SIG-M5 treated with dmso at 0.1 percent for 504 hours (cell line): ENCODE measurements at regions not wholly inside any gene's neighbourhood (a gene's known extent, or its start where the extent isn't known, plus 50 kb on each side); places are given as distances from the start of the nearest gene placed in this dataset.
A peak's percentile ranks its signal among the peaks of the same experiment; 100 is the strongest.
"Not testable (repeated sequence)": the region's sequence is repeated elsewhere in the genome, so short reads cannot be mapped to it uniquely, and the experiment has no call there.

Experiments used
- DNase-seq: peaks from one replicate; lab custom pipeline; 2025; ENCODE audit not compliant: unreplicated experiment; lab: John Stamatoyannopoulos, UW

DNA sequence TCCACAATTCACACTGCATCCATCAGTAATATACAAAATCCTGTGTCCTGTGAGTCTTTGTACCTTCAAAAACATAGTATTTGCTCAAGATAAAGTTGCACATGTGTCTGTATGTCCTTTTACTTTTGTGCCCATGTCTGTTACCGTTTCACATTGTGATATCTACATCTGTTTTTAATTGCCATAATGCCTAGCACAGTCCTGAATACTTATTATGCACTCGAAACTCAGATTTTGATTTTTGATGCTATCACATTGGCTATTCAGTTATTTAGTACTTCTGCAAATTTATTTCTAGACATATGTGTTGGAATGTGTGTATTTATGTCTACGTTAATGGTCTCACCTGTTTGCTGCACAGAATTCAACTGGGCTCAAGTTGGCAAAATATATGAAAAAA lies 452.8 kb upstream of the ZEB2 start:
- no peak for DNase-seq

DNA sequence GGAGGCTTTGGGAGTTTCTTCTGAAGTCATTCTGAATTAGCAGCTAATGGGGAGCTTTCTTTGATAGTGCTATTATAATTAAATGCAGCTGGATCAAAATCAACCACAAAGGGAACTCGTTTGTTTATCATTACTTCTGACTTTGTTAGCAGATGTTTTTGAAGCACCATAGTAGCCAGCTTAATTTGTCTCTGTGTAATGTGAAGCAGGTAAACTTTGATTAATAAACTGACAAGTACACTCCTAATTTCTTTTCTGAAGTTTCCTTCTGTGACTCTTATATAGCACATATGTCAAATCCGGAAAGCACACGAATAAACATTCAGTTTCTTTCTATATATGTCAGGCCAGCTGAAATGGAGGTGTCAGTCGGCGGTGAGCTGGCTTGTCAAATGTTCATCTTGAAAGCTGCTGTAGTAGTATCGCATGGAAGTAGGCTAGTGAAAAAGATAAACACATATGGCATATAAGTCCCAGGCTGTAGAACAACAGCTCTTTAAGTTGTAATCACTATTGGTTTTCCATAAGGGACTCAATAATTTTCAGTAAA lies 451.9 kb upstream of the ZEB2 start:
- no peak for DNase-seq

DNA sequence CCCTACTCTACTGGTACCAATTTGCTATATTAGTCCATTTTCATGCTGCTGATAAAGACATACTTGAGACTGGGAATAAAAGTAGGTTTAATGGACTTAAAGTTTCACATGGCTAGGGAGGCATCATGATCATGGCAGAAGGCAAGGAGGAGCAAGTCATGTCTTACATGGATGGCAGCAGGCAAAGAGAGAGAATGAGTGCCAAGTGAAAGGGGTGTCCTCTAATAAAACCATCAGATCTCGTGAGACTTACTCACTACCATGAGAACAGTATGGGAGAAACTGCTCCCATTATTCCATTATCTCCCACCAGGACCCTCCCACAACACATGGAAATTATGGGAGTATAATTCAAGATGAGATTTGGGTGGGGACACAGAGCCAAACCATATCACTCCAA lies 450.5 kb upstream of the ZEB2 start:
- not testable (repeated sequence) for DNase-seq

DNA sequence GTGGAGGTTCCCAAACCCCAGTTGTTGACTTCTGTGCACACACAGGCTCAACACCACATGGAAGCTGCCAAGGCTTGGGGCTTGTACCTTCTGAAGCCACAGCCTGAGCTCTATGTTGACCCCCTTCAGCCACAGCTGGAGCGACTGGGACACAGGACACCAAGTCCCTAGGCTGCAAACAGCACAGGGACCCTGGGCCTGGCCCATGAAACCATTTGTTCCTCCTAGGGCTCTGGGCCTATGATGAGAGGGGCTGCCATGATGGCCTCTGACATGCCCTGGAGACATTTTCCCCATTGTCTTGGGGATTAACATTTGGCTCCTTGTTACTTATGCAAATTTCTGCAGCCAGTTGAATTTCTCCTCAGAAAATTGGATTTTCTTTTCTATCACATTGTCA lies 449.6 kb upstream of the ZEB2 start:
- not testable (repeated sequence) for DNase-seq

DNA sequence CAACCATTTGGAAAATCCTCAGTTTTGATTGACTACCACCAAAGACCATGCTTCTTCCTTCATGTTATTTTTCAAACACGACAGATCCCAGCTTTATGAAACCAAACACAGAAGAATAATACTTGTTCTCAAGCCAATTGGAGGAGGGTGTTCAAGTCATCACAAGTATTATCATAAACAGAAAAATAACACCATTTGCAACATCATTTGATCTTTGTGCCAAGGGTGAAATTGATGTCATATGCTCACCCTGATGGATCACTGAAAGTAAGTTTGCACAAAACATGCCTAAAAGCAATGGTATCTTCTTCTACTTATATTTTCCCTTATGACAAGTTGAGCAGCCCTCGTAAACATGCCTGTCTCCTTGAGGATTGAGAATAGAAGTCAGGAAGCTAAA lies 448.0 kb upstream of the ZEB2 start:
- no peak for DNase-seq

DNA sequence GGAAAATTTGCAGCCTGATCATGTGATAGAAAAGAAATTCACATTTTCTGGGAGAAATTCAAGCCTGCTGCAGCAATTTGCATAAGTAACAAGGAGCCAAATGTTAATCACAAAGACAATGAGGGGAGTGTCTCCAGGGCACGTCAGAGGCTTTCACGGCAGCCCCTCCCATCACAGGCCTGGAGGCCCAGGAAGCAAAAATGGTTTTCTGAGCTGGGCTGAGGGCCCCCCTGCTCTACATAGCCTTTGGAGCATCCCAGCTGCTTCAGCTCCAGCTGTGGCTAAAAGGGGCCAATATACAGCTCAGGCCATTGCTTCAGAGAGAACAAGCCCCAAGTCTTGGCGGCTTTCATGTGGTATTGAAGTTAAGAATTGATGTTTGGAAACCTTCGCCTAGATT lies 445.3 kb upstream of the ZEB2 start:
- no peak for DNase-seq

DNA sequence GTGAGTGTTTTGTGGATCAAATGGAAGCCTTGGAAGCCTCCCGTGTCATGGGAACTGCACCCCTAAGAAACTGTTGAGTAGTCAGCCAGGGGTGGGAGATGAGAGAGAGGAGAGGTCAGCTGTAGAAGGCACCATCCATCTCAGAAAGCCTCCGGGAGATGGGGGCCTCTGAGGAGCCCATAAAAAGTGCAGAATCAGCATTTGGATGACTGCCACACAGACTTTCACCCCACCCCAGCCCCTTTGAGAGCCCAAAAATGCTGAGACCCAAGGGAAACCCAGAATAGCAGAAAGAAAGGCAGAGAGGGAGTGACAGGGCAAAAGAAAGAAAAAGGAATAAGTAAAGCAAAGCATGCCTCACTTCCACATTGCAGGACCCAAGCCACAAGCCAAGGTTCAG lies 443.1 kb upstream of the ZEB2 start:
- DNase-seq: no peak

DNA sequence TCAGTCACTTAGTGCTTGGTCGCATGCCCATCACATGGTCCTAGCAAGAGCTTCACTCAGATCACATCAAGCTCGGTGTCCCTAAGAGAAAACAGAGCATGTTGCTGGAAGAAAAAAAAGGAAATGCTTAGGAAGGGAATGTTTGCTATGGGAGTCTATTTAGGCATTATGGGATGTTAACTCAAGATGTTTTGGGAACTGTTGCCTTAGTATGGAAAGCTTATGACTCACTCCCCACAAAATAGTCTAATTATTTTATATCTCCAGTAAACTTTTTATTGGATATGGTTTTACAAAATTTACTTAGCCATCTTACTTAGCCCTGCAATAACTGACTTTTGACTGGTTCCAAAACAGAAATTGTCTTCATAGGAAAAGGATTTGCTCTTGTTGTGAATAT lies 439.5 kb upstream of the ZEB2 start:
- DNase-seq: no peak

DNA sequence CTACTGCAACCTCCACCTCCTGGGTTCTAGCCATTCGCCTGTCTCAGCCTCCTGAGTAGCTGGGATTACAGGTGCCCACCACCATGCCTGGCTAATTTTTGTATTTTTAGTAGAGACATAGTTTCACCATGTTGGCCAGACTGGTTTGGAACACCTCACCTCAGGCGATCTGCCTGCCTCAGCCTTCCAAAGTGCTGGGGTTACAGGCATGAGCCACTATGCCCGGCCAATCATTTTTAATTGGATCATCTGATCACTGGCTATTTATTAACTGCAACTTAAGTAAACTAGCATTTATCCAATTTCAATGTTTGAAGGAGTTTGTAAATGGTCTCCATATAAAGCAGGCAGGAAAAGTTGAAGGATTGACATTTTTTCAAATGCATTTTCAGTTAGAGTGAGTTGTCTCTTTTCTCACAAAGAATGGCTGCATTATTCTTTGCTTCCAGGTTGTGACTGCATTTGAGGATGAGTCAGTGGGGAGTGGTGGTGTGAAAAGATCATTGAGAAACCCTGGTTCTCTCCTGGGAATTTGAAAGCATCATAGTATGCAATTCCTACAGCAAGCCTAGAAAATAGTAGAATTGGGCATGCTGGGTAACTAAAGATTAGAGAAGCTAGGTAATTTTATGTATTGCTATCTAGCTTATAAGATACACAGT lies 431.1 kb upstream of the ZEB2 start:
- DNase-seq: no peak

DNA sequence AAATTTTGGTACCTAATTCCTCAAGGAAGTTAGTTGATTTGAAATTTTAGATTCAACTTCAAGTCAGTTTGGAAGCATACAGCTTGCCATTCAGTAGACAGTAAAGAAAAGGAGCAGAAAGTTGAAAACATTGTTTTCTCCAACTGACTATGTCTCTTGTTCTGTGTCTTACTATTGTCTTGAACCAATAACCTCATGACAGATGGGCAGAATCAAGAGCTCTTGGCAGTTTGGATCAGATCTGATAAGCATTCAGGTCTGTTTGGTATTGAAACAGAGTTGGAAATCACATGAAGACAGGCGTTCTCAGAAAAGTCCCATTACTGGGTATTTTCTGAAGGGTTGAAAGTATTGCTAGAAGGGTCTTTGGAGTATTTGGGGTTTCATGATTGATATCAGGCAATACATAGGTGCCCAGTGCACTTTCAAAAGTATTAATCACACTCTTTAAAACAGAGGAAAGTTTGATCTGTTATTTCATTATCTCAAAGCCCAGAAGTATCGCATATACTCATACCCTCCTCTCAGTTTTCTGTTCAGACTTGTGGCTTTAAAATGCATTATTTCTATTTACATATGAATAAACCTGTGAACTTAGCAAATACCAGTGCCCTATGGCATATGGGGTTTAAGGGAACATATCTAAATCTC lies 428.4 kb upstream of the ZEB2 start:
- DNase-seq: no peak

DNA sequence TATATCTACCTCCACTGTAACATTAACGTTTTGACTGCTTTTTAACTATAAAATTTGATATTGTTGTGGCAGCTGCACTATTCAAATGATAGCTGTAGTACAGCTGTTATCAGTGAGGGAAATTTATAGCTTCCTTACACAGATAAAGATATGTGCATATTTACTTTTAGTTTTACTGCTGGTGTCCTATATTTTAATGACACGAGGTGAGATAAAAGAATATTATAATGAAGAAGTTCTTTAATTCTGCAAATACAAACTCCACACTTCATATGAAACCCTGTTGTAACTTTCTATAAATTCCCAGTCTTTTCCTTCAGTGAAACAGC lies 427.8 kb upstream of the ZEB2 start:
- no peak for DNase-seq

DNA sequence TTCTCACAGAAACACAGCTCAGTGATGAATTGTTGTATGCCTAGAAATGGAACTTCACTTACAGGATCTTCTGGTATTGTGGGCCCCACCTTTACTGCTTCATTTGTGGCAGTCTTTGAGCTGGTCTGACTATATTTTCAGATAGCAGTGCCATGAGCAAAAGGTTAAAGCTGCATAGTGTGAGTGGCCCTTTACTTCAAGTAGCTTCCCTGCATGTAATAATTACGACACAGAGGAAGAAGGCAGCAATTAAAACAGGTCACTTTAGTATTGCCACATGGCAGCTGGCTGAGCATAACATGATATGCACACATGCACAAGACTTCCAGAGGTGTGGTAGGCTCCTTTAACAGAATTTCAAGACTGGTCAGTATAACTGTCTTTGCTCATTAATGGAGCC lies 426.3 kb upstream of the ZEB2 start:
- peak; percentile 7 for DNase-seq

DNA sequence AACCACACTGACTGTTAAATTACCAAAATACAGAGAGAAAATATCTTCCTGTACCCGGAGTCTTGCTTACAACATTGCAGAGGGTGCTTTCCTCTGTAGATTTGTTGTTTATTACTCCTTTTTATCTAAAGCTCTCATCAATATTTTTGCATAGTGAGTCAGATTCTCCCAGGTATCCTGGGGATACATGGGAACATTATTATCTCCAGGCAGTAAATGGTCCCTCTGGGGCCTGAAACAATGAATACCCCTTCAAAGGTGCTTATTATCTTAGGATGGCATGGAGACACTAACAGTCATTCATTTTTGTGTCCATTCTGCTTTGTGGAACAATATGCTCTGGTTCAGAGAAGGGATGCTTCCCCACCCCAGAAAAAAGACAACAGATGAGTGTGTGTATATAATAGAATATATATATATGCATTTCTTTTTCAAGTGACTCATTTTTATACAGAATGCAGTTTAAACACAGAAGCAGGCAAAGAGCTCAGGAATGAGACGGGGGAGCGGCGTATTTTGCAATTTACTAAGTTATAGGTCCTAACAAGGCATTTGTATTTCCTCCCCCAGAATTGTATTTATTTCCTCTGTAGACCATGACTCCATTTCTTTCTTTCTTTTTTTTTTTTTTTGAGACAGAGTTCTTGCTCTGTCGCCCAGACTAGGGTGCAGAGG lies 424.8 kb upstream of the ZEB2 start:
- DNase-seq: no peak

DNA sequence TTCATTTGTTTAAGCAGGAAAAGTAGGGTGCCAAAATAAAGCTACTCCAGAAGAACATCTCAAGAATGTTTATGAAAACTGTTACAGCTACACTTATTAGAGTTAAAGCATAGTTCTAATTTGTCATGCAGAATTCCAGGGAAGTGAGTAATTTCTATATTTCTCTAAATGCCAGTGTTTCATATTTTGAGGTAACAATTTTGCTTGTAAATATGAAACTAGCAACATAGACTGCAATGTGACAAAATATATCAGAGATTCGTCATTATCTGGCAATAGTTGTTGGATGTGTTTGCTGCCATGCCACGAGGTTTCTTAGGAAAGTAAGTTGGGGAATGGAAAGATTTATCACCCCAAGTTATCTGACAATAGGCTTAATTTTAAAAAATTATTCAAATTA lies 424.1 kb upstream of the ZEB2 start:
- DNase-seq: no peak

DNA sequence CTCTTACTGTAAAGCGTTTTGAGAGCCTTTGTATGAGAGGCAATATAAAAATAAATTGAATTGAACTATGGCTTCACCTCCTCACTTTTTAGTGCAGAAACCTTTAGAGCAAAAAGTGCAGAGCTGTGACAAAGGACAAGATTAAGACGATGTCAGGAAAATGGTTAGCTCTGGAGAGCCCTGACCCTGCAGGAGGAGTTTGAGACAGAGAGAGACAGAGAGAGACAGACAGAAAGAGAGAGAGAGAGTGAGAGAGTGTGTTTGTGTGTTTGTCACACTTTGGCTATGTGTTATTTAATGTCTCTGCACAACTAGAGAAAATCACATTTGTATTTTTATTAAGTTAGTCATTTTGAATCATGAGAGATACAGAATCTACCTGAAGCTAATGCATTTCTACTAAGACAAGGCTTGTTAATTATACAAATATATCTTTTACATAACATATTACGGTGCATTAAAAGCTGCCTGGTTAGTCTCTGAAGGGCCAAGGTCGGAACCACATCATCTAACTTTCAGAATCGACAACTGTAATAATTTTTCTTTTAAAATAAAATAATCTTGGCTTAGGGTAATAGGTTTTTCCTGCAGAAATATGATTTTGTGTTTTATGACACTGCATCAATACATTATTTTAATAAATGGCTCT lies 423.5 kb upstream of the ZEB2 start:
- no peak for DNase-seq

DNA sequence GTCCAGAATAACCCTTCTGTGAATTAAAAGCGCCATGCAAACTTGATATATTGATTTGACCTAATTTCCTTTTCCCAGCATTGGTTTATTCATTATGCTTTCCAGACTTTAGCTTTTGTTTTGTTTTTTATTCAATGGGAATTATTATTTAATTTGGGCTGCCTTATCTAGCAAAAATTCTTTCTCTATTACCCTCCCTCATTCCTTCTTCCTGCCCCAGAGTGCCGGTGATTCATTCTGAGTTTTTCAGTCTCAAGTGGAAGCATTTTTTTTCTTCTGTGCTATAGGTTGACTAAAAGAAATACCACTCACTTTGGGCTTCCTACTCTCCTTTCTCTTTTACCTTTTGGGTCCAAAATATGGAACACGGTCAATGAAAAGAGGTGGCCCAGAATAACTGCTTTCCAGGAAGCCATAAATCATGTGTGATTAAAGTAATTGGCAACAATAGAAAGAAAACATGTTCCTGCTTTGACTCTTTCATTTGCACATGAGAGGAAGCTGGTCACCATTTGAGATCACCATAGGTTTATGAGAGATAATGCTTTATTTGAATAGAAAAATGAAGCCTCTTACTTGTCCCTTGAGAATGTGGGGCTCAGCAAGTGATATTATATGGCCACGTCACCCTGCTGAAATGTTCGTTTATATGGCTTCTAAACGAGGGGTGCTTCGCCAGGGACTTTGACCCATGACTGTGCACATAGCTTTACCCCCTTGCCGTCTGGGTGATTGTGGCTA lies 422.8 kb upstream of the ZEB2 start:
- DNase-seq: no peak

DNA sequence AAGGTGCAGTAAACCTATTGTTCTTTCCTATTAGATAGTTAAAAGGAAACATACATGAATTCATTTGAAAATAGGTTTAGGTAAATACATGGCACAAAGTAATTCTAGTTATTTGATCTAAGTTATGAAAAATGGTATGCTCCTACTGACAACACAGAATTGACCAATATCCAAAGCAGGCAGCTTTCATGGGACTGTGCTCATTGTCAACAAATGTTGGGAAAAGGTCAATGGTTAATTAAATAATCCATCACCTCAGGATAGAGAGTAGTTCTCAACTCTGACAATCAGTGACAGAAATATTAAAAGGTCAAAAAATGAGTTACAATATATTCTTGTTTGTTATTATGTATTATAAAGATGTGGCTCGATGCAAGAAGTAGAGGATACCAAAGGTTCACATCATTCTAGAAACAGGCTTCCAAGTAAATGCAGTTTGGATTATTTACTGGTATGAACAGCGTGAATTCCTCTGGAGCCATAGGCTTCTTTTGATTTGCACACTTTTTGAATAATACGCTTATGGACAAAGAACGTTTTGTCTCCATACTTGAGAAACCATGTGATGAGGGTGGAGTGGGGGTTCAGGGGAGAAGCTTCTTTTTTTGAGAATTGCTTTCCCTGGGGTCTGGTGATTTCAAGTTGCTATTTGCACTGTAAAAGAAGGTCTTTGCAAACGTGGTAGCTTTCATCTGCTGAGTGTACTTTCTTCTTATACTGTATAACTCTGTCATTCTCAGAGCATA lies 422.0 kb upstream of the ZEB2 start:
- no peak for DNase-seq

DNA sequence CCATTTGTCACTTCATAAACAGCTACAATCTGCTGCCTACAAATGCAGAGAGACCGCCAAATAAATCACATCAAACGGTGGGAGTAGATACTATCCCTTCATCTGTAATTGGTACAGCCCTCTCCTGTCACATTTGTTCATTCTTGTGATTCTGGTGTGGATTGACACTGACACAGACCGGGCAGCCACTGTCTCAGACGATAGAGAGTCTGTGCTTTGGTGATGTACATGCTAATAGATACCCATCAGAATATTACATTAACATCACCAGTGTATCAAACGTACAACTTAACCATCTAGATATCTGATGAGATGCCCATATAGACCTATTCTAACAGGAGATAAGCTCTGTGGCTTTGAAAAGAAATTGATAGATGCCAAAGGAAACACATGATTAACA lies 419.7 kb upstream of the ZEB2 start:
- no peak for DNase-seq

DNA sequence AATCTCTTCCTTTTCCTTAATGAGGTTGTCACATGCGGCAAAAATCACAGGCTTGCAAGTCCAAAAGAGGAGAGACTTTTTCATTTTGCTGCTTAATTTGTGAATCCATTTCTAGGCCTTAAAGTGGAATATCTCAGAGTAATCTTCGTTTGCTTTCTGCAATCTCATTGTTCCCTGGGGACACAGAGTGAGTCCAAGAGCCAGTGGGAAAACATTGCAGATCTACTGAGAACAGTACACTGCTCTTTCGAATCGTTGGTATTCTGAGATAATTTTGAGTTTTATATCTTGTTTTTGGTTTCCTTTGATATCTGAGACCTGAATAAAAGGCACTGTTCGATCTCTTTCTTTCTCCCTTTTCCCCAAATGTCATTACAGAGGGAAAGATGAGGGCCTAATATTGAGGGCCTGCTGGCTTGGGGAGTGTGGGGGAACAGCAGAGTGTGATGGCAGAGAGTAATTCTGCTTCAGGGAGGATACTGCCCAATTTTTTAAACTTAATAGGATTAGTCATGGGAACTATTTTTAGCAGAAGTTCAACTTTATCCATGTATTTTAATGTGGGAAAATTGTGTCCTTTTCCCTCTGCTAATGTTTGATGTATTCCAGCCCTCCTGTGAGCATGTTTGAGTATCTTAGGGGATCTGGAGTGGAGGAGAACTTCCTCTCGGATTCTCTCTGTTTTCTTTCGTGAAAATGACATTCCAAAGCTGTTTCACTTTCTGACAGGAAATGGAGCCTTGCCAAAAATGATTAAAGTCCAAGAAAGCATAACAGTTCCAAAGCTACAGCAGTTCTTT lies 418.2 kb upstream of the ZEB2 start:
- no peak for DNase-seq

DNA sequence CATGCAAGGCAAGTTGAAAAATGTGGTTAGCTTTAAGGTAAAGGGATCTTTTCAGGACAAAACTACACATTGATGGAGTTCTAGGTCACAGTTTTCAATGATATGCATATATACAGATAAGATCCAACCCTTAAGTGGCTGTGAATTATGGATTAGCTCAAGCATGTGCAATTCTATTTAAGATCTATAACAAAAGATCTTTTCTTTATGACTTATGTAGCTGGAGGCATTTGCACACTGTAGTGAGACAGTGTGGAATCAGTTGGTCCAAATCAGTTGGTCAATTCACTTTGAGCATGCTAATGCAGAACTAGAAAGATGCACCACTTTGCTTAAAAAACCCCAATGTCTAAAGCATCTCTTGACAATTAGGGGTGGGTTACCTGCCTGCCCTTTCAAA lies 417.1 kb upstream of the ZEB2 start:
- no peak for DNase-seq
